GM12892 (cell line): ENCODE measurements at regions not wholly inside any gene's neighbourhood (a gene's known extent, or its start where the extent isn't known, plus 50 kb on each side); places are given as distances from the start of the nearest gene placed in this dataset.

Experiments
- DNase-seq: peaks from one replicate; pipeline ENCODE4 v3.0.0; 2011; ENCODE audit not compliant: insufficient read length
- FAIRE-seq: peaks from 2 replicates; lab custom pipeline; 2011; peaks lifted over from hg19 to GRCh38; lab: Jason Lieb, UNC
- POLR2A ChIP-seq: IDR thresholded peaks from 2 replicates; pipeline ENCODE4 v1.6.1; 2011; ENCODE audit warnings: low read depth, low read length, control low read depth
- POLR2AphosphoS5 ChIP-seq: IDR thresholded peaks from 2 replicates; pipeline ENCODE4 v1.6.1; 2011; ENCODE audit warnings: low read depth, low read length, control low read depth
- TAF1 ChIP-seq: IDR thresholded peaks from 2 replicates; pipeline ENCODE4 v1.6.1; 2011; ENCODE audit warnings: low read depth, mild to moderate bottlenecking, control low read depth, low read length, borderline replicate concordance

- DNase-seq, result no peak
- no peak for FAIRE-seq
- TF ChIP-seq POLR2AphosphoS5, result no peak
- no peak for TF ChIP-seq POLR2A
- TF ChIP-seq TAF1, result no peak
Observed at GRCh38 chr5:3343211-3343610, 252.4 kb upstream of the IRX1 start.

DNA sequence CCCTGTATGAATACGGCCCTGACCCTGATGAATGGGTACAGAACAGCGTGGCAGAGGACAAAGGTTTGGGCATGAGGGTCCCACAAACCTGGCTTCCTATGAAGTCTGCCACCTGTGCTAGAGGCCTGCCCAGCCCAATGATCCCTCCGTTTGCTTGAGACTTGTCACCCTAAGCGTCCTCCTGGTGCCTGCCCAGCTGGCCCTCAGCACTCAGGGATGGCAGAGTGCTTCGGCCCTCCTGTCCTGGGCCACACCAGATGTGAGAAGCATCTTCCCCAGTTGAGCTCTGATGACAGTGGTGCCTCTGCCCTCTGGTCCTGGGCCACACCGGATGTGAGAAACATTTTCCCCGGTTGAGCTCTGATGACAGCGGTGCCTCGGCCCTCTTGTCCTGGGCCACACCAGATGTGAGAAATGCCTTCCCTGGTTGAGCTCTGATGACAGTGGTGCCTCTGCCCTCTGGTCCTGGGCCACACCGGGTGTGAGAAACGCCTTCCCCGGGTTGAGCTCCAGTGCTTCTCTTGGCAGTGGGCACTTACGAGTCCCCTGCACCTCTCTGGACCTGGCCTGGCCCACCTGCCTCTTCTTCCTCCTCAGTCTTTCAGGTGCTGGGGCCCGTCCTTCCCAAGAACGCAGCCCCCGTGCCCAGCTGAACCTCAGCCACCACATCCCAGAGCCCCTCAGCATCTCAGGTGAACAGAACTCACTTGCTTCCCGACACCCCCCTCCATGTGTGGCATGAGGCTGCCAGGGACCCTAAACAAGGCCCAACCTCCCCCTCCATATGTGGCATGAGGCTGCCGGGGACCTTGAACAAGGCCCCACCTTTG is 253.1 kb upstream of the IRX1 start:
- DNase-seq (no peak), FAIRE-seq (no peak)
- TF ChIP-seq TAF1, result no peak
- TF ChIP-seq POLR2AphosphoS5, result no peak
- TF ChIP-seq POLR2A, result no peak

DNA sequence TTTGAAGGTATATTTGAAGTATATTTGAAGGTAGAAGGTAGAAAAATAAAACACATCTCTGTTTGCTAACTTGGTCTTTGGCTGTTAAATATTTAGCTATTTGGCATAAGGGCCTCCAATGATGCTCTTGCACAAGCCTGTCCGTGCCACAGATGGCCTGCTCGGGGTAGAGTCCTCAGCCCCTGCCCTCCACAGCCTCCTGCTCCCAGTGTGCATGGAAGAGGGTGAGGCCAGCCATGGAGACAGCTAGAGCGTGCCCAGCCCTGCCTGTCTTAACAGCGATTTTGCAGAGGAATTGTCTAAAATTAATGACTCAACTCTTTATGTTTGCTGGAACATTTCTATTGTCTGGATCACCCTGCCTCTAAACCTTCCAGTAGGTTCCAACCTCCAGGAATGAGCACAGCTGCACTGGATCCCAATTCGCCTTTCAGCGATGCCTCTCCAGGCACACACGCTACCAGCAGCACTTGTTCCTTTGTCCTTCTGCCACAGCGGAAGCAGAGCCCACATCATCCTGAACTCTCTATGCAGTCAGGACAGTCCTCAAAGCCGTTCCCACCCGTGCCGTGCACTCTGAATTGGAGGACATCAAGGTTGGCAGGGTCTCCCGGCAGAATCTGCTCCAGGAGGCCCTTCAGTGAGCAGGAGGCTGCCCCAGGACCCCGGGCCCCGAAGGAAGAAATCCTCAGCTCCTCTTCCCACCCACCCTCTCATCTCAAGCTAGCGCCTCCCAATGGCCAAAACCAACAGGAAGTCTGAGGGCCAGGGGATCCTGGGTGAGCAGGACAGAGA is 254.0 kb upstream of the IRX1 start:
- DNase-seq (no peak), FAIRE-seq (no peak)
- TF ChIP-seq TAF1 (no peak), POLR2A (no peak), POLR2AphosphoS5 (no peak)

- TF ChIP-seq TAF1, result no peak
- FAIRE-seq, result no peak
- DNase-seq, result no peak
Observed at GRCh38 chr5:3340471-3340870, 255.2 kb upstream of the IRX1 start.

- no peak for DNase-seq
- no peak for FAIRE-seq
- TF ChIP-seq POLR2A (no peak), POLR2AphosphoS5 (no peak), TAF1 (no peak)
Observed at GRCh38 chr5:3339798-3340115, 255.9 kb upstream of the IRX1 start.

GRCh38 chr5:3339092-3339797 is 256.4 kb upstream of the IRX1 start:
- TF ChIP-seq POLR2AphosphoS5, result no peak
- no peak for TF ChIP-seq POLR2A
- no peak for TF ChIP-seq TAF1
- DNase-seq (no peak), FAIRE-seq (no peak)

- FAIRE-seq, result no peak
- DNase-seq, result no peak
Observed at GRCh38 chr5:3337812-3338541, 257.7 kb upstream of the IRX1 start.

DNA sequence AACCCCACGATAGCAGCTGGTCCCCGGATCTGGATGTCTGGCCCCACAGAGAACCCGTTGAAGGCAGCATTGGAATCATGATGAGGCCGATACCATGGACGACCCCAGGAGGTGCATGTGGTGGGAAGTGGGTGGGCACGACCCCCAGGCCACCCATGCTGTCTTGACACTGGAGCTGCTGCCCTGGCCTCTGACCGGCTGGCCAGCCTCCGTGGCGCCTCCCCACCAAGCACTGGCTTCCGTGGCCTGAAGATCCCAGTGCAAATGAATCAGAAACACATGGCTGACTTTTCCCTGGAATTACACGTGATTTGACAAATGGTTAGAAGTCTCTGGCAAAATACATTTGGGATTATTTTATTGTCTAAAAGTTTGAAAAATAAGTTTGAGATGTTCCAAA is 259.0 kb upstream of the IRX1 start:
- DNase-seq, result no peak
- TF ChIP-seq TAF1, result no peak
- TF ChIP-seq POLR2AphosphoS5, result no peak
- no peak for TF ChIP-seq POLR2A

More at GRCh38 chr5:3337812-3338541, 257.7 kb upstream of the IRX1 start:
- TF ChIP-seq POLR2AphosphoS5 (no peak), POLR2A (no peak), TAF1 (no peak)

DNA sequence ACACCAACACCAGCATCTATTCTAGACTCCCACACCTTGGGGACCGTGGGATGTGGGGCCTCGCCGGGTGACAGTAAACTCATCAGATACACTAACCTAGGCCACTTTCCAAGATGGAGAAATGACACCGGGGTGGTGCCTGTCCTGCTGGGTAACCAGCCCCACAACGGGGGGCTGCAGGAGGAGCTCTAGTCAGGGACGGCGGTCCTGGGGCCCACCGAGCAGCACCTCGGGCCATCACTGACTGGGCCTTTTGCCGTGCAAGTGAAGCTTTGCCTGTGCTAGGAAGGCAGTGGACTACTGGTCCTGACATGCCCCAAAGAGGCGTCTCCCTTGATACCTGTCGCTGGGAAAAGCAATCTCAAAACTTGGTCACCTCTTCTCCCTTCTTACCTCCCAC is 260.3 kb upstream of the IRX1 start:
- no peak for TF ChIP-seq POLR2AphosphoS5
- DNase-seq (no peak), FAIRE-seq (no peak)

More for the DNA sequence above, 259.0 kb upstream of the IRX1 start:
- FAIRE-seq, result no peak

- TF ChIP-seq TAF1 (no peak), POLR2AphosphoS5 (no peak), POLR2A (no peak)
- no peak for DNase-seq
- no peak for FAIRE-seq
Observed at GRCh38 chr5:3333836-3334235, 261.8 kb upstream of the IRX1 start.

DNA sequence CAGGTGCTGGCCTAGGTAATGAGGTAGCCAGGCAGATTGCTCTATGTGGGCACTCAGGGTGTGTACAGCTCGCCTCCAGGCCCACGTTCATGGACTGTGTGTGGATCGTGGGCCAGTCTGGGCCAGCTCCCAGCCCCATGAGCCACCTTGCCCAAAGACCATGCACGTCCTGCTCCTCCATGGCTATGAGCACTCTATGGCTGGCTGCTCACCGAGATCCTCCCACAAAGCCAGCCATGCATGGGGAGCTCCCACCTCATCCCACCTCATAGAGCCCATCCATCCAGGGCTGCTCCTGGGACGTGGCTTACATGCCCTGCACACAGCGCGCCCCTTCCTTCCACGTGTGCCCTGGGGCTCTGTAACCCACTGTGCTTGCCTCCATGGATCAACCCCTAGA is 262.5 kb upstream of the IRX1 start:
- TF ChIP-seq POLR2AphosphoS5 (no peak), POLR2A (no peak), TAF1 (no peak)
- FAIRE-seq (no peak), DNase-seq (no peak)

GRCh38 chr5:3331819-3332218 is 263.8 kb upstream of the IRX1 start:
- TF ChIP-seq TAF1 (no peak), POLR2A (no peak), POLR2AphosphoS5 (no peak)
- DNase-seq, result no peak
- no peak for FAIRE-seq
